NCI-H345 (cell line): ENCODE measurements at regions not wholly inside any gene's neighbourhood (a gene's known extent, or its start where the extent isn't known, plus 50 kb on each side); places are given as distances from the start of the nearest gene placed in this dataset.
"Not testable (repeated sequence)": the region's sequence is repeated elsewhere in the genome, so short reads cannot be mapped to it uniquely, and the experiment has no call there.

Experiments used
- DNase-seq: peaks from one replicate; lab custom pipeline; 2025; lab: John Stamatoyannopoulos, UW

DNA sequence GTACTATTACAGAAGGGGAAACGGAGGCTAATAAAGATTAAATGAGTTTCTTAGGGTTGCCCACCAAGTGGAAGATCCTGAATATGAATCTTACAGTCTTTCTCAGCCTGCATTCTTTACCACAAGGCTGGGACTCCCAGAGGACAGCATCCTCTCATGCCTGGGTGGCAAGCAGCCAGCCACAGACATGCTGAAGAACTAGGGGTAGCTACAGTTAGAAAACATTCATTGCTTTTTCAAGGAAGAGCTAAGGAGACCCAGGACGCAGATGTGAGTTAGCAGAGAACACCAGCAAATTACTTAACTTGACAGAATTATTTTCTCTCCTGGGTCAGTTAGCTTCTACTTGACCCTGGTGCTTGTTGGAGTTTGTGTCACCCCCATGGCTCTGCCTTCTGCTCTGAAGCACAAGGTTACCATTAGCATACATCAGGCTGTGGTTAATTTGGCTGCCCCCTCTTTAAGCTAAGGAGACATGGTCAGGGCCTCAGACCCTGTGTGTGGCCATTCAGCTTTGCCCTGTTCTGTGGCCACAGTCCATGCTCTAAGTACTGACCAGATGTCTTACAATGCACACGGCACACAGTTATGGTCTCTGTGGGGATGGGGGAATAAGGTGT lies 132.3 kb upstream of the TNP1 start:
- no peak for DNase-seq

DNA sequence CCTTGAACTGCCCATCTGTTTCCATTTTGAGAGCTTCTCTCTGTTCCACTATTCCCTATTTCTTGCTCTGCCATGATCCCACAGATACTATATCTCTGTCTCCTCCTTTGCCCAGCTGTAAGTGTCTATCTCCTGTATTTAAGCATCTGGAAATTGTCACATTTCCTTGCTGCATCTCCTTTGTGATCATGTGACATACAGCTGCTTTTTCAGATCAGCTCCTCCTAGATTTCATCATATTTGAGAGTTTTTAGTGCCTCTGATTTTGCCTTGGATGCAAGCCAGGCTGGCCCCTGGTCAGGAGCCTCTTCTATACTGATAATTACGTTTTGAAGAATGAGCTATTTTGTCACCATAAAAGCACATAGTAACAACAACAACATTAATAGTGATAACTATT lies 131.7 kb upstream of the TNP1 start:
- DNase-seq, result no peak

DNA sequence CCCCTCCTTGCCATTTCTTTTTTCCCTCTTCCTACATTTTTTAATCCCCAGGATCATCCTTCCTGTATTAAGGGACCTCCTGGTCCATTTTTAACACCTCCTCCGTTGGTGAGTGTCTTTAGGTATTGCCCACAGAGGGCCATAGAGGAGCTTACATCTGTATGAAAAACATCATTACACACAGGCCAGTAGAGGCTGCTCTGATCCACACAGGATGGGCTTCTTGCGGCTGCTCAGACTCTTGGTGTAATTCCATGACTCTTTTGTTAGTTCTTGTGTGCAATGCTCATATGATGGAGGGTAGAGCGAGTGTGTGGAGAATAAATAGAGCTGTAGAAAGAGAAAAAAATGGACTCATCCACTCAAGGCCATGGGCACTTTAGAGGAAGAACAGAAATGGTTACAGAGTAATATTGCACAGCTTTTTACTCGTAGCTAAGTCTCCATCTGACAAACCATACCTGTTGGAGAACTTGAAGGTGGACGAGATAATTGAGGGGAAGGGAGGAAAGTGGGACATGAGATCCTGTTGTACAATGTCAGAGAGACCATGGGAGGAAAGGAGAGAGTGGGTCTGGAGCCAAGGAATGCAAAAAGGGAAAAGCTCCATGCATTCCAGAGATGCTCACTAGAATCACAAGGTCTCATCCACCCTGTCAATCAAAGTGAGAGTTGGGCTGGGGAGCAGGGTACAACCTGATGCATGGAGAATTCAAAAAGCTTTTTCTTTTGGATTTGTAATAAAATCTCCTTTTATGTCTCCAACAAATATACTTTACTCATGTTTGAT lies 129.7 kb upstream of the TNP1 start:
- DNase-seq, result no peak

DNA sequence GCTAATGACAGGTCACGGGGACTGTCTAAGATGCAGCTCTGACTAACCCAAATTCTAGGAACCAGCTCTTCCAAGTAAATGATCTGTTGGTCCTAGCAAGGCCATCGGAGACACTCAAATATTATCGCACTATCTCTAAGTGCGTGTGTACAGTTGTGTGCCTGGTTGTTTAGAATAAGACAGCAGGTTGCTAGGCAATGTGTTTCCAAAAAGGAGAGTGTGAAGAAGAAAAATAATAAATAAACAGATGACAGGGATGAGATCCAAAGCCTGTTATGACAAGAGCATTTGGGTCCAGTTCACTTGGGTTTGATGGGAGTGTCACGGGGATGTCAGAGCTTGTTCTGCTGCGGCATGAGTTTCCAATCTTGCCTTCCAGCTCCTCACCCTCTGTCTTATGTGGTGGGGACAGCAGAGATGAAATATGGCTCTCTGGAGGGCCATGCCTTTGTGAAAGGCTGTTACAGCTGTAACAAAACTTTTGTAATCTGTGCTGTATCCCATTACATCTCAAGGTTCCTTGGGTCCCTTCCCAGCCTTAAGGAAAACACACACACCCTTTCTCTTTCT lies 127.5 kb upstream of the TNP1 start:
- DNase-seq, result no peak

DNA sequence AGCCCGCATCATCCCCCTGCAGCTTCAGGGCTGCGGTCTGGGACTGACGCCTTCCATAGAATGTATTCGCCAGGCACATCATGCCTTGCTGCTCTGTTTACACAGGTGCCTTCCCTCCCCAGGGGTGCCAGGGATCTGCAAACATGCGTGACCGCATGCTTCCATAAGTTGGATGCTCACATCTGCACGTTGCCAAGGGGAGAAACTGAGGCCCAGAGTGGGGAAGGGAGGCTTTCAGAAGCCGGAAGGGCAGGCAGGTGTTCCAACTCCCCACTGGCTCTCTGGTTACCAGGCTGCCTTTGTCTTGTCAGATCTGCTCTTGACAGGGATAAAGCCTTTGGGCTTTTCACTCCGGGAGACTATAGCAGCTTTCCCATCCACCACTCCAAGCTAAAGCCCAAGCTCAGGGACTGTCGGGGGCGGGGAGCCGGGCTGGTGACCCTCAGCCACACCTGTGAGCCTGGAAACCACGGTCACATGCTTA lies 125.8 kb upstream of the TNP1 start:
- DNase-seq, result peak; percentile 99

DNA sequence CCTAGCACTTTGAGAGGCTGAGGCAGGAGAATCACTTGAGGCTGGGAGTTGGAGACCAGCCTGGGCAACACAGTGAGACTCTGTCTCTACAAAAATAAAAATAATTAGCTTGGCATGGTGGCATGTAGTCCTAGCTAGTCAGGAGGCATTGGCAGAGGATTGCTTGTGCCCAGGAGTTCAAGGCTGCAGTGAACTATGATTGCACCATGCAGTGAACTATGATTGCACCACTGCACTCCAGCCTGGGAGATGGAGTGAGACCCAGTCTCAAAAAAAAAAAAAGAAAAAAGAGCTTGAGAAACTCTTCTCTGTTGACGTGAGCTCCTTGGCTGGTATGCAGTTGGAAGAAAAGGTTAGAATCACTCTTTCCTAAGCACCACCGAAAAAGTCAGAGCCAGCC lies 125.1 kb upstream of the TNP1 start:
- DNase-seq, result no peak

DNA sequence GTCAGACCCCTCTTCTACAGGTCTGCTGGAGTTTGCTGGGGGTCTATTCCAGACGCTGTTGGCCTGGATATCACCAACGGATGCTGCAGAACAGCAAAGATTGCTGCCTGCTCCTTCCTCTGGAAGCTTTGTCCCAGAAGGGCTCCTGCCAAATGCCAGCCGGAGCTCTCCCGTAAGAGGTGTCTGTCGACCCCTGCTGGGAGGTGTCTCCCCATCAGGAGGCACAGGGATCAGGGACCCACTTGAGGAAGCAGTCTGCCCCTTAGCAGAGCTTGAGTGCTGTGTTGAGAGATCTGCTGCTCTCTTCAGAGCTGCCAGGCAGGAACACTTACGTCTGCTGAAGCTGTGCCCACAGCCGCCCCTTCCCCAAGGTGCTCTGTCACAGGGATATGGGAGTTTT lies 122.1 kb upstream of the TNP1 start:
- DNase-seq, result not testable (repeated sequence)

DNA sequence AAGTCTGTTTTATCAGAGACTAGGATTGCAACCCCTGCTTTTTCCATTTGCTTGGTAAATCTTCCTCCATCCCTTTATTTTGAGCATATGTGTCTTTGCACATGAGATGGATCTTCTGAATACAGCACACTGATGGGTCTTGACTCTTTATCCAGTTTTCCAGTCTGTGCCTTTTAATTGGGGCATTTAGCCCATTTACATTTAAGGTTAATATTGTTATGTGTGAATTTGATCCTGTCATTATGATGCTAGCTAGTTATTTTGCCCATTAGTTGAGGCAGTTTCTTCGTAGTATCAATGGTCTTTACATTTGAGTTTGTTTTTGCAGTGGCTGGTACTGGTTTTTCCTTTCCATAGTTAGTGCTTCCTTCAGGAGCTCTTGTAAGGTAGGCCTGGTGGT lies 120.6 kb upstream of the TNP1 start:
- DNase-seq, result not testable (repeated sequence)

DNA sequence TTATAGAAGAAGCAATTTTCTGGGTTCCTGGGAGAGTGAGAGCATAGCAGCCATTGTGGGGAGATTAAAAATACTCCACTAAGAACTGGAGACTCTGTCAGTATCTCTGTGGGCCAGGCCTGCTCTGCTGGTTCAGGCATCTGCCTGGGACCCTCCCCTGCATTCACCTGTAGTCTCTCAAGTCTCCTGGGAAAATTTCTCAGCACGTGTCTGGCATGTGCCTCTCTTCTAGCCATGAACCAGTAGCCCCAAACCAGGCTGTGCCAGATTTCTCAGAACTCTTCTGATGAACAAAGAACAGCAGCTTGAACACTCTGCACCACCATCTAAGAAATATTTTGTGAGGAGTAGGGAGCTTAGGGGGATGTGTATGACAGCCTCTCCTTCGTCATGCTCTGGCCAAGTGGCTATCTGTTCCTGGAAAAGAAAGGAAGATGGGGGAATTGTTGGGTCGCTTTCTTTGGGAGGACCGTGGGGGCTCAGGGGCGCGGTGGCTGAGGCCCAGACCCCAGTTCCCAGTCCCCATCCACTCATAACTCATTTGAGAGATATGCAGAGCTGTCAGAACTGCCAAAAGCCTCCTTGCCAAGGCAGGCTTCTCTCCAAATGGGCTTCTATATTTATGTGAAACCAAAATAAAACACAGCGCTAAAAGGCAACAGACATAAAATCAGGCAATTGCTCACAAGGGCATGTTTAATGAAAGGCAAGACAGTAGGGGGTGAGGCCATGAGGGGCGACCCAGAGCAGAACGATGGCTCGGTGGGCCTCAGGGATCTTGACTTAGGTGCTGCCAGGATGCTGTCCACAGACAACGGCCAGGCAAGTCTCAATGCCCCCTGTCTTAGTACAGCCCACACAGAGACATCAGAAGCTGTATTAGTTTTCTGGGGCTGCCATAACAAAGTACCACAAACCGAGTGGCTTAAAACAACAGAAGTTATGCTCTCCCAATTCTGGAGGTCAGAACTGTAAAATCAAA lies 114.7 kb upstream of the TNP1 start:
- no peak for DNase-seq

DNA sequence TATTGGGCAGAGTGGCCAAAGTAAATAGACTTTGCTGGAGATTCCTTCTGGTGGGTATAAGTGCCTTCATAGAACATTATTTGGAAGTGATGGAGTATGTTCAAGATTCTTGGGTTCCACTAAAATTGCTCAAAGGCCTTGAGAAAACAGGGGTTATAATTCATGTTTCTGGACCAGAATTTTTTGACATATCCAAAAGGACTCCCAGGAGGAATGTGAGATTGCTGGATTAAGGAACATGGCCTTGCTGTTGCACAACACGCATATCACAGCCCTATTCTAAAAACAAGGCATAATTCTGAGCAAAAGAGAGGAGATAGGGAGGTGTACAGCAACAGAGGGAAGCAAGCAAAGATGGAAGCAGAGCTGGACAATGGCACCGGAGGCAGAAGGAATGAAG lies 111.7 kb upstream of the TNP1 start:
- no peak for DNase-seq

DNA sequence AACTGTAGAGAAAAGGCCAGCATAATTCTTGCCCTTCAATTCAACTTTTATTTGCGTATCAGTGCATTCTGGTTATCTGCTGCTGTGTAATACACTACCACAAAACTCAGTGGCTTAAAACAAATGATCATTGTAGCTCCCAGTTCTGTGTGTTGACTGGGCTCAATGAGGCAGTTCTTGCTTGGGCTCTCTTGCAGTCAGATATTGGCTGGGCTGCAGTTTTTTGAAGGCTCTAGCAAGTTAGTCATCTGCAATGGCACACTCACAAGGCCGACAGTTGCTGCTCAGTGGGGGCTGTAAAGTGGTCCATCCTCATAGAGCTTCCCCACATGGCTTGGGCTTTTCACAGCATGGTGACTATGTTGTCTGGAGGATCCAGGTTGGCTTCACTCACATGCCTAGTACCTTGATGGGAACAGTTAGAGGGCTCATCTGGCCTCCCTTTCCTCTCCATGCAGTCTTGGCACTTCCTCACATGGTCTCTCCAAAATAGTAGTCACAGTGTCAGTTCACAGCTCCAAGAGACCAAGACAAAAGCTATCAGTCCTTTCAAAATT lies 110.6 kb upstream of the TNP1 start:
- no peak for DNase-seq

DNA sequence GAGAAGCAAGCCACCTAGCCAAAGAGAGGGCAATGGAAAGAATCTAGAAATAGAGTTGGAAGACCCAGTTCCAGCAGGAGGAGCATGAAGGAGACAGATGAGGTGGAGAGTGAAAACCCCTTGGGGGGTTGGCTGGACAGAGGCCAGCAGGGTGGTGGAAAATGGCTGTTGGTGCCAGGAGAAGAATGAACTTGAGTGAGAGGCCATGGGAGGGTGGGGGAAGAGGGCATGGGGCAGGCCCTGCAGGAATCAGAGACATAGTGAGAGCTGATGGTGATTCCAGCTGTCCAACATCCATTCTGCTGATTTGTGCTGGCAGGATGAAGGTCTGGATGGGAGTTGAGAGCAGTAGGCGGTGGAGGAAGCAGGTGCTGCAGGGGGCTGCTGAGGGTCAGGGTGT lies 108.0 kb upstream of the TNP1 start:
- DNase-seq, result no peak

DNA sequence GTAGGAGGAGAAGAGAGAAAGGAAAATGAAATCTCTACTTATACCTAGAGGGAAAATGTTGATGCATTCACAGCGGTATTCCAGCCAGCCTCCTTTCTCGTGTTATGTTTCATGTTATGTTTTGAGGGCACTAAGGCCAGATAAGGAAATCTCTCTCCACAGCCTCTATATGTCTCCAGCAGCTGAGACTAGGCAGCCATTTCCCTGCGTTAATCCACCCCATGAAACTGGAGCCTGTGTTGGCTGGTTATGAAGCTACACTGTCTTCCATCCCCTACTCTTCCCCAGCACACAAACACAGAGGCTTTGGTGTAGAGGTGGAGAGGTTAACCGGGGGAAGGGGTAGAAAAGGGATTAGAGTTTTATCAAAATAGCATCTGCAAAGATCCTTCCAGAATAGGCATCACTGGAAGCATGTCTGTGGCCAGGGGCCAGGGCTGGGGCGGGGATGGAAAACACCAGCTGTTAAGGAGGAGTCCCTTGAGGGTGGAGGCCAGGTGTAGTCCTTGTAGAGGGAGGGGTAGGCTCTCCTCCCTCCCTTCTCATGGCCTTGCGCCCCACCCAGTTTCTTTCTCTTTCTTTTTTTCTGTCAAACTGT lies 100.9 kb upstream of the TNP1 start:
- DNase-seq, result no peak

DNA sequence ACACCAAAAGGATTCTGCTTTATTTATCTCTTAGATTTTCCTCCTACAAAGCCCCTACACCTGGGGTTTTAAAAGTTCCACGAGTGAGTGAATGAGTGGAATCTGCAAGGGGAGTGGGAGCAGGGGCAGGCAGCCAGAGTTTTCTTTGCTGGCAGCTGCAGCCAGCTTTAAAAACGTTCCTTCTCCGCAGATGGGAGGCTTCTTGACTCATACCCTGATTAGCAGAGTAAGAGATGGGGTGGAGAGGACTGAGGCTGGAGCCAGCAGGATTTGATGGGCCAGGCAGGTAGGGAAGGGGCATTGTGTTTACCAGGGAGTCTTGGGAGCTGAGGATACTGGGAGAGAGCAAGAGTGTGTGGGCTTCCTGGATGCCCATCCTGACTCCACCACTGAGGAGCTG lies 99.6 kb upstream of the TNP1 start:
- DNase-seq, result no peak

DNA sequence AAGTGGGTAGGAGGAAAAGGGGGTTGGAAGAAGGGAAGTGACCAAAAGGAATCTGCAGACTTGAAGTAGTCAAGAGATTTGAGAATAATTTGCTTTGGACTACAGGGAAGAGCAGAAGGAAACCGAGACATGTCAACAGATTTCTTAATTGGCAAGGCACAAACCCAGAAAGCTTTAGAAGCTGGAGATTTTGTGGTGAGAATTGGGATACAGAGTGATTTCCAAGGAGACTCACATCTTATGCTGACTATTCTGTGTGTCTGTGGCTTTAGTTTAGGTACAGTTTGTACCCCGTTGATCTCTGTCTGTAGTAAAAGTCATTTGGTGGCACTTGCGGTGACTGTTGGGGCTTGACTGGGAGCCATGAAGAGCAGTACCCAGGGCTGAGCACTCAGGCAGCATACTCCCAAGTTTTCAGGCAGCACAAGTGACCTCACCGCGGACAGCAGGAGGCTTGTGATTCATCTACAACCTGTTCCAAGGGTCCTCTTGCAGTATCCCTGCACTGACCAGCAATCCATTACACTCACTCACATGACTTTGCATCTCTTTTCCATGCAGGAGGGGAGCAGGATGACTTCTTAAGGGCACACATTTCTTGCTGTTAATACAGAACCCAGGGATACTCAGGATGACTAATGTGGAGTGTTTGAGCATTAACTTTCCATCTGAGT lies 97.1 kb upstream of the TNP1 start:
- no peak for DNase-seq

DNA sequence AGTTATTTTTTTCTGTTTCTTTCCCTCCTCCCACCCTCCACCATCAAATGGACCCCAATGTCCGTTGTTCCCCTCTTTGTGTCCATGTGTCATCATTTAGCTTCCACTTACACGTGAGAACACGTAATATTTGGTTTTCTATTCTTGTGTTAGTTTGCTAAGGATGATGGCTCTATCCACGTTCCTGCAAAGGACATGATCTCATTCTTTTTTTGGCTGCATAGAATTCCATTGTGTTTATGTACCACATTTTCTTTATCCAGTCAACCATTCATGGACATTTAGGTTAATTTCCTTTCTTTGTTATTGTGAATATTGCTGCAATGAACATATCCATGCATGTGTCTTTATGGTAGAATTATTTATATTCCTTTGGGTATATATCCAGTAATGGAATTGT lies 91.3 kb upstream of the TNP1 start:
- no peak for DNase-seq

DNA sequence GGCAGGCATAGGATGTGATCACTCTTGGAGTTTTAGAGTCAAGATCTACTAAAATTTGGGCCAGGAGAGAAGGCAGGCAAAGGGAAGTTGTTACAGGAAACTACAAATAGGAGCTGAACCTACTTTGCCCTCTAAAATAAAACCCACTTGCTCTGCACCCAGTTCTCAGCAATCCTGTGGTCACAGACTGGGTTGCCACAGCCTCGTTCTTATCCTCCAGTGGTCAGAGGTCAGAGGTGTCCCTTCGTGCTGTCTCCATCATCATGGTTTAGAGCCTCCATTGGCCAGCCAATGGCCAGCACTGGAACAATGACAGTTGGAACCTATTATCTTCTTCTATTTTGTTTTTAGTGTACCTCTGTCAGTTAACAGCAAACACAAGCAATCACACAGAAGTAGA lies 90.7 kb upstream of the TNP1 start:
- DNase-seq, result no peak

DNA sequence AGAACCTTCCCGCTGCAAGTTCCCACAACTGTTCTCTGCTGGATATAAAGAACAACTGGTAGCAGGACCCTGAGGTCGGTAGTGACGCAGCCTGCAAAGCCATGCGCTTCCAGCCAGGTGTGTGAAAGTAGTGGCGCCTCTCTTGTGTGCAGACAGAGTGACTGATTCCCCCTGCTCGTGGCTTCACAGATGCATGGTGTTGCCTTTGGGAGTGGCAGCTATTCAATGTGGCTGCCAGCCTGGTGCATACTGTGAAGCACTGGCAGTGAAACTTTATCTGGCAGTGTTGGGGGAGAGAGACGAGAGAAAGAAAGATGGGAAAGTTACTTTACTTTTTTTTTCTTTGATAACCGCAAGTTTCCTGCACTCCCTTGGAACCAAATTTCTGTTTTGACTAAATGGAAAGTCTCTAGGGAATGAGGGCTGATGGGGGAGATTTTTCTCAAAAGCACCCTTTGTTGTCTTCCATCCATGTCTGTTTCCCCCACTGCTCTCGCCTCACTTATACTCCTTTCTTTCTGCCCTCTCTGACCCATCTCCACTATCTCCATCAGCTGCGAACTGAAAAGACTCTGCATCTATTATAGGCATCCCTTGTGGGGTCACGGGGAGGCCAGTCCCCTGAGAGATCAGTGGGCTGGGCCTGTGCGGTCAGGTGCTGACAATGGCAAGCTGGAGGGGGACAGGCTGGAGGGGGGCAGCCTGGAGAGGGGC lies 90.0 kb upstream of the TNP1 start:
- DNase-seq, result no peak

DNA sequence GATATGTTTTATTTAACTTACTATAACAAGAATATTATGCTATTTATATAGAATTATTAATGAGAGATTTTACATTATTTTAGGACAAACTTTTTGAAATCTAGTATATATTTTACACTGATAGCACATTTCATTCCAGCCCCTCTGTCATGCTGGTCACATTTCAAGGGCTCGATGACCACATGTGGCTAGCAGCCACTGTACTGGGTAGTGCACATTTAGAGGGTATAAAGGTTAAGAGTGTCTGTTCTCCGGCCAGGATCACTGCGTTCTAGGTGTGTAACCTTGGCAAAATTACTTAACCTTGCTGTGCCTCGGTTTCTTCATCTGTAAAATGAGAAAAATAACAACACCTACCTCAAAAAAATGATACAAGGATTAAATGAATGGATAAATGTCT lies 87.2 kb upstream of the TNP1 start:
- DNase-seq, result no peak

DNA sequence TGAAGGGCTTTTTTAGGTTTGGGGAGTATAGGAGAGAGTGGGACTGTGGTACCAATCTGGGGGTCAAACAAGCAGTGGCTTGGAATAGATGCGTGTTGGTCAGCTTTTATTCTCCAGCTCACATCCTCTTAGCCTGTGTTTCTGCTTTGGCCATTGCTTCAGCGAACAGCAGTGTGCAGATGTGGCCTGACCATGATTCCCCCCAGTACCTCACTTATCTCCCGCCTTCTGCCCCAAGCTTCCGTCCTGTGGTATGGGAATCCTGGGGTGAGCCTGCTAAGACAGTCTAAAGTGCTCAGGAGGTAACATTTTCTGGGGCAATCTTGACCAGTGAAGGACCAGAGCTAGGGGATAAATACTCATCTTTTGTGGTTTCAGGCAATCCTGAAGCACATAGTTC lies 84.9 kb upstream of the TNP1 start:
- DNase-seq, result no peak
